8988T (cell line): ENCODE measurements at regions not wholly inside any gene's neighbourhood (a gene's known extent, or its start where the extent isn't known, plus 50 kb on each side); places are given as distances from the start of the nearest gene placed in this dataset.
"Not testable (repeated sequence)": the region's sequence is repeated elsewhere in the genome, so short reads cannot be mapped to it uniquely, and the experiment has no call there.

Experiments
- DNase-seq: peaks from one replicate; pipeline ENCODE4 v3.0.0; 2011

GRCh38 chr2:444937-445884 lies 157.3 kb upstream of the ALKAL2 start:
- DNase-seq, result no peak

GRCh38 chr2:443741-444140 lies 155.8 kb upstream of the ALKAL2 start:
- DNase-seq, result no peak

- DNase-seq, result no peak
These were observed 155.3 kb upstream of the ALKAL2 start for GRCh38 chr2:443216-443615.

GRCh38 chr2:441258-442022 lies 153.5 kb upstream of the ALKAL2 start:
- DNase-seq, result no peak

- no peak for DNase-seq
These were observed 152.5 kb upstream of the ALKAL2 start for GRCh38 chr2:440403-440740.

GRCh38 chr2:439556-440402 lies 151.9 kb upstream of the ALKAL2 start:
- no peak for DNase-seq

- no peak for DNase-seq
These were observed 151.2 kb upstream of the ALKAL2 start for GRCh38 chr2:439077-439476.

GRCh38 chr2:437756-438393 lies 150.0 kb upstream of the ALKAL2 start:
- no peak for DNase-seq

- DNase-seq, result no peak
These were observed 149.3 kb upstream of the ALKAL2 start for GRCh38 chr2:437180-437579.

- DNase-seq, result no peak
These were observed 148.3 kb upstream of the ALKAL2 start for GRCh38 chr2:436205-436604.

- no peak for DNase-seq
These were observed 146.7 kb upstream of the ALKAL2 start for GRCh38 chr2:434625-435024.

GRCh38 chr2:433216-433615 lies 145.3 kb upstream of the ALKAL2 start:
- DNase-seq, result no peak

- DNase-seq, result no peak
These were observed 142.6 kb upstream of the ALKAL2 start for GRCh38 chr2:430291-431040.

GRCh38 chr2:429575-430254 lies 141.8 kb upstream of the ALKAL2 start:
- DNase-seq, result no peak

- DNase-seq, result no peak
These were observed 141.3 kb upstream of the ALKAL2 start for GRCh38 chr2:429142-429541.

- DNase-seq, result no peak
These were observed 140.7 kb upstream of the ALKAL2 start for GRCh38 chr2:428591-428990.

- DNase-seq, result not testable (repeated sequence)
These were observed 138.8 kb upstream of the ALKAL2 start for GRCh38 chr2:426696-427095.

GRCh38 chr2:425947-426346 lies 138.1 kb upstream of the ALKAL2 start:
- DNase-seq, result no peak

GRCh38 chr2:425243-425642 lies 137.4 kb upstream of the ALKAL2 start:
- no peak for DNase-seq

- peak; percentile 83 for DNase-seq
These were observed 136.6 kb upstream of the ALKAL2 start for GRCh38 chr2:424306-425171.
